ENCODE measurements at regions not wholly inside any gene's neighbourhood (a gene's known extent, or its start where the extent isn't known, plus 50 kb on each side); places are given as distances from the start of the nearest gene placed in this dataset.
A peak's percentile ranks its signal among the peaks of the same experiment; 100 is the strongest.

DNA sequence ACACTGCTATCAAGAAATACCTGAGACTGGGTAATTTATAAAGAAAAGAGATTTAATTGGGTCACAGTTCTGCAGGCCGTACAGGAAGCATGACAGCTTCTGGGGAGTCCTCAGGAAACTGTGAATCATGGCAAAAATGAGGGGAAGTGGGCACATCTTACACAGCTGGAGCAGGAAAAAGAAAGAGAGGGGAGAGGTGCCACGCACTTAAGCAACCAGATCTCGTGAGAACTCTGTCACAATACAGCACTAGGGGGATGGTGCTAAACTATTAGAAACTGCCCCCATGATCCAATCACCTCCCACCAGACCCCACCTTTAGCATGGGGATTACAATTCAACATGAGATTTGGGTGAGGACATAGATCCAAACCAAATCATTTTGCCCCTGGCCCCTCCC, 105.5 kb upstream of the CPLX2 start:
- DNase-seq = no peak

DNA sequence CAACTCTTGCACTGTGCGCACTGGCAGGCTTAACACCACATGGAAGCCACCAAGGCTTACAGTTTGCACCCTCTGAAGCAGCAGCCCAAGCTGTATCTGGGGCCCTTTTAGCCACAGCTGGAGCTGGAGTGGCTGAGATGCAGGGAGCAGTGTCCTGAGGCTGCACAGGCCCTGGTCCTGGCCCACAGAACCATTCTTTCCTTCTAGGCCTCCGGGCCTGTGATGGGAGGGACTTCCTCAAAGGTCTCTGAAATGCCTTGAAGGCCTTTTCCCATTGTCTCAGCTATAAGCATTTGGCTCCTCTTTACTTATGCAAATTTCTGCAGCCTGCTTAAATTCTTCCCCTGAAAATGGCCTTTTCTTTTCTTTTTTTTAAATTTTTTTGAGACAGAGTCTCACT, 104.4 kb upstream of the CPLX2 start:
- no peak for DNase-seq

DNA sequence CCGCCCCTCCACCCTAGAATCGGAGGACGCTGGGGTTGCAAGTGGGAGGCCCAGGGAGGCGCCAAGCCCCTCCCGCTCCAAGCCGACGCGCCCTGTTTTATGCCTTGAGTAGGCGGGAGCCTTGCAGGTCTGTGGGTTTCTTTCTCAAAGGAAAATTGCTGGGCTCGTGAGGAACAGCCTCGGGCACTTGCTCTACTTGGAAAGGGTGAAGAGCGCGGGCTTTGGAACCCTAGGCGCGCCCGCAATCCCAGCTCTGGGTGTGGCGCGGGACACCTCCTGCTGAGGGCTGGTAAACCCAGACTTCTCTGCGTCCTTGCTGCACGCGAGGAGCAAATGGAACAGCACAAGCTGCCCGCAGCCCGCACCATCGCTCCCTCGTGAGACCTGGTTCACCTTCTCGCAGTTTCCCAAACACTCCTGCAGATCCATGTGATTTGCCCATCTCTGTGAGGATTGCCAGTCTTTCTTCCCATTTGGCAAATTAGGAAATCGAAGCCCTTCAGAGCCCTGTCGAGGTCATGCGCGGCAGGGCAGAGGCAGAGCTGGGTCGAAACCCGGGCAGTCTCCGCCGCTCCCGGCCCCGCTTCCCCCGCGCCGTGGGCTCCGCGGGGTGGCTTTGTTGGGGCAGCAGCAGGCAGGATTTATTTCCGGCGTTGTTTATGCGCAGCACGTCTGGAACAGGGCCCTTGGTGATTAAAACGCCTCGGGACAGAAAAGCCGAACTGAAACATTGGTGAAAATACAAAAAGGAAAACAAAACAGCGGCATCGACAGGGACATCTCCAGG, 98.4 kb upstream of the CPLX2 start:
- peak in 1 of 56 donors; percentile 20 for DNase-seq

DNA sequence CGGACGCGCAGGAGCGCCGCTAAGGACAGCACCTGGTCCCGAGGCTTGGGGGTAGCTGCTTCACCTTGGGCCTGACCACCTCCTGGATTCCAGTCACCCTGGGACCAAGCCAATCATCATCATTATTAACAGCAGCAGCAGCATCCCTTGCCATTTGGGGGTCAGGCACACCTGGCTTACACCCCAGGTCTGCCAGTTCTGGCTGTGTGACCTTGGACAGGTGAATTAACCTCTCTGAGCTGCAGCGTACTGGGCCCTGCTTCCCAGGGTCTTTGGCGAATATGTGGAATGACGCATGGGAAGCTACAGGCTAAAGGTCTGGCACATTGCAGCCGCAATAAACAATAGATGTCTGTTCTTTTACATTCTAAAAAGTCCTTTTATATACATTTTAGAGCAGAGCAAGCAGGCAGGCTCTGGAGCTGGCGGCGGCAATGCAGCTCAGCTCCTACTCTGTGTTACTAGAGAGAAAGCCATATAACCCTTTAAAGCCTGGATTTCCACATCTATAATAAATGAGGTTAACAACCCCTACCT, 97.8 kb upstream of the CPLX2 start:
- DNase-seq = no peak

DNA sequence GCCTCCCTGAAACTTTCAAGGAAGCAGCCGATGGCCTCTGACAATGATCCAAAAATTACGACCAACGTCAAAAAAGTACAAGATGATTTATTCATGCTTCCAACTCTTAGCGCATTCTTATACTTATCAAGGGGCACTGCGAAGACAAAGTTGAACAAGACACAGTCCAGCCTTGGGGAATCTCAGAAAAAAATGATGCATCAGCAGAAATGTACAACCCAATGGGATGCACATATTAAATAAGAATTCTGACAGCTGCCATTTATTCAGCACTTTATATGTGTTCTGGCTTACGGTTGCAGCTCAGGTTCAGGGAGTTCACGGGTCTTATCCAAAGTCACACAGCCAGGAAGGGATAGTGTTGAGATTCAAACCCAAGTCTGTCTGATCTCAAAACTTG, 96.0 kb upstream of the CPLX2 start:
- DNase-seq = no peak

DNA sequence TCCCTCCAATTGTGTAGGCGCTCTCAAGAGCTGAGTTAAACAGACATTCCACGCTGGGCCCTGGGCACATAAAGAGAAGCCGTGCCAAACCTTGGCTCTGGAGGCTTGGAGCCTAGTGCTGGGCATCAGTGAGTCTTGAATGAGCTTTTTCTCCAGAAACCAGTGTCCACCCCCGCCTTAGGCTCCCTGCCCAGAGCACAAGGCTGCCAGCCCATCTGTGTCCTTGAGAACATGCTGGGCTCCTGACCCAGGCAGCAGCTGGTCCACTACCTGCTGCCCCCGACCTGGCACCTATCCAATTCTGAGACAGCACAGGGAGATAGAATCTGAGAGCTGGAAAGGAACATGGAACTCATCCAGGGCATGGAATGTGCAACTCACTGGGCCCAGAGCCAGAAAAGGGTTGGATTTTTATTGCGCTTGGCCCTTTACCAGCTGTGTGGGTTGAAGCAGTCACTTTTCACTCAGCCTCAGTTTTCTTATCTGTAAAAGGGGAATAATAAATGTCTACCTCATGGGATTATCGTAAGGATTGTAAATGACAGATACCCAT, 92.4 kb upstream of the CPLX2 start:
- DNase-seq = peak in 25 of 56 donors; percentile 16 to 63 (median 42)

DNA sequence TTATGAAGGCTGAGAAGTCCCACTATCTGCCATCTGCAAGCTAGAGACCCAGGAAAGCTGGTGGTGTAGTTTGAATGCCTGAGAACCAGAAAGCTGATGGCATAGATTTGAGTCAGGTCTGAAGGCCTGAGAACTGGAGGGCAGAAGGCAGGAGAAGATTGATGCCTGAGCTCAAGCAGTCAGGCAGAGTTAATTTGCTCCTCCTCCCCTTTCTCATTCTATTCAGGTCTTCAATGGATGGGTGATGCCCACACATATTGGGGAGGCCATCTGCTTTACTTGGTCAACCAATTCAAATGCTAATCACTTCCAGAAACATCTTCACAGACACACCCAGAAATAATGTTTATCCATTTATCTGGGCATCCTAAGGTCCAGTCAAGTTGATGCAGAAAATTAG, 87.6 kb upstream of the CPLX2 start:
- DNase-seq = no peak

DNA sequence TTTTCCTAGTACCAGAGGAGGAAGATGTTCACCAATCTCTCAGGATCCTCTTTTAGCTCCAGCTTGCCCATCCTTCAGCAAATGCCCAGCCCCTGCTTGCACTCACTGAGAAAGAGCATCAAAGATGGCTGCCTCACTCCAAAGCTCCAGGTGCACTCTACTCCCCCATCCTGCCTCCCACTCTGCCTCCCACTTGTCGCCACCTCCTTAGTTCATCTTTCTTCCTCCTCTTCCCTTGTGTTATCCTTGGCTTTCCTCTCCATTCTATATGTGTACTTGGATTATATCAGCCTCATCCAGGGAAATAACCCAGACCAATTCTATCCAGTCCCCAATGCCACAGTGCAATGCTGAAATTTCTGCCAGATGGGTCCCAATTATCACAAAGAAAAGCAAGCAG, 87.1 kb upstream of the CPLX2 start:
- no peak for DNase-seq

DNA sequence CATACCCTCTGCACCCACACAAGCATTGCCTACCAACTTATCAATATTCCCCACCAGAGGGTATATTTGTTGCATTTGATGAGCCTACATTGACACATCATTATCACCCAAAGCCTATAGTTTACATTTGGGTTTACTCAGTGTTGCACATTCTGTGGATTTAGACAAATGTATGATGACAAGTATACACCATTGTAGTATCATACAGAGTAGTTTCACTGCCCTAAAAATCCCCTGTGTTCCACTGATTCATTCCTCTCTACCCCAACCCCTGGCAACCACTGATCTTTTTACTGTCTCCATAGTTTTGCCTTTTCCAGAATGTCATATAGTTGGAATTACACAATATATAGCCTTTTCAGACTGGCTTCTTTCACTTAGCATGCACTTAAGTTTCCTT, 85.7 kb upstream of the CPLX2 start:
- no peak for DNase-seq

DNA sequence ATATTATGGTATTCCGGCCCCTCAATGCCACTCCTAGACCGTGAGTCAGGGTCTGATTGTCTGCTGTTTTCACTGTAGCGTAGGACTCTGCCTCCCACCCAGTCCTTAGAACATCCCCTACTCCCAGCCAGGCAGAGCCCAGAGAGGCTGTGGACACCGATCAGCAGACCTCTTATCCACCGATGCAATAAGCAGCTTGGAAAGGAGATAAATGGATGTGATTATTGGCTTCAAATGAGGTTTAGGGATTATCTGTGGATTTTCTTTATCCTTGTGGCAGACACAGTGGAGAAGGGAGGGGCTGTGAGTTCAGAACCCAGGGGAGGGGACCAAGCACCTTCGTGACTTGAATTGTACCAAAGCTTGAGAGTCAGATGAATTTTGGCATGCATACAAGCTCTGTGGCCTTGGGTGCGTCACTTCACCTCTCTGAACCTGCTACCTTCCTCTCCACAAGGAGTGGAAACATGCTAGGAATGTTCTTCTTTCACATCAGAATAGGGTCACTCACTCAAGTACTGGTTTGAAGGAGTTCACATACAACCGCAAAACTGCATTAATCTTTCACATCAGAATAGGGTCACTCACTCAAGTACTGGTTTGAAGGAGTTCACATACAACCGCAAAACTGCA, 83.1 kb upstream of the CPLX2 start:
- DNase-seq = no peak

DNA sequence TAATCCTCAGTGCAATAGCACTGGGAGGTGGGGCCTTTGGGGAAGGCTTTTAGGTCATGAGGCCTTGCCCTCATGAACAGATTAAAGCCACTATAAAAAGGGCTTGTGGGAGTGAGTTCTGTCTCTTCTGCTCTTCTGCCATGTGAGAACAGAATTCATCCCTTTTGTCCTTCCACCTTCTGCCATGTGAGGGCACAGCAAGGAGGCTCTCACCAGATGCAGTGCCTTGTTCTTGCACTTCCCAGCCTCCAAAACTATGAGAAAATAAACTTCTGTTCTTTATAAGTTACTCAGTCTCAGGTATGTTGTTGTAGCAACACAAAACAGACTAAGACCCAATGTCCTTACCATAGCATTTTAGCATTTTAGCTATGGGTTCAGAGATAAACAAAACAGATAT, 81.7 kb upstream of the CPLX2 start:
- DNase-seq = no peak

DNA sequence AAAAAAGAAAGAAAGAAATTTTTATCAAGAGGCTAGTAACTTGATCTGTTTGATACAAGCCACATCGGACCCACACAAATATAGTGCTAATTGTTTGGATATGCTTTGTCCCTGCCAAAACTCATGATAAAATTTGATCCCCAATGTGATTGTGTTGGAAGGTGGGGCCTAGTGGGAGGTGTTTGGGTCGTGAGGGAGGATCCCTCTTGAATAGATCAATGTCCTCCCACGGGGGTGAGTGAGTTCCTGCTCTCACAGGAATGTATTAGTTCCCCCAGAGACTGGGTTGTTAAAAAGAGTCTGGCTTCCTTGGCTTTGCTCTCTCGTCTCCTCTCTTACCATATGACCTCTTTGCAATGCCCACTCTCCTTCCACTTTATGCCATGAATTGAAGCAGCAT, 80.6 kb upstream of the CPLX2 start:
- DNase-seq = no peak

DNA sequence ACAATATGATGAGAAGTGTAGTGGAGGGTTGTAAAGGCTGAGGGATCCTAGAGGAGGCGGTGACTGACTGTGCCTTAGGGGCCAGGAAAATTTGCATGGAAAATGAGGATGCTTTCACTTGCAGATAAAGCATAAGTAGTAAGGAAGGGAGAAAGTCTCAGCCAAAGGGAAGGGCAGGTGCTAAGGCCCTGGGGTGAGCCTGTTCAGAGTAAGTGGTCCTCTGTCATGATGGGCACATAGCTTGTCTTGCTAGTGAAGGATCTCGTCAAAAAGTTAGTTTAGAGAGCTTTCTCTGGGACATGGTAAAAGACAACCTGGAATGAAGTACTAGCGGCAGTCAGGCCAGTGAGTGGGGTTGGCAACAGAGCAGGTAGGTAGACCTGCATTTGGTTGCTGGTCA, 75.4 kb upstream of the CPLX2 start:
- DNase-seq = no peak

DNA sequence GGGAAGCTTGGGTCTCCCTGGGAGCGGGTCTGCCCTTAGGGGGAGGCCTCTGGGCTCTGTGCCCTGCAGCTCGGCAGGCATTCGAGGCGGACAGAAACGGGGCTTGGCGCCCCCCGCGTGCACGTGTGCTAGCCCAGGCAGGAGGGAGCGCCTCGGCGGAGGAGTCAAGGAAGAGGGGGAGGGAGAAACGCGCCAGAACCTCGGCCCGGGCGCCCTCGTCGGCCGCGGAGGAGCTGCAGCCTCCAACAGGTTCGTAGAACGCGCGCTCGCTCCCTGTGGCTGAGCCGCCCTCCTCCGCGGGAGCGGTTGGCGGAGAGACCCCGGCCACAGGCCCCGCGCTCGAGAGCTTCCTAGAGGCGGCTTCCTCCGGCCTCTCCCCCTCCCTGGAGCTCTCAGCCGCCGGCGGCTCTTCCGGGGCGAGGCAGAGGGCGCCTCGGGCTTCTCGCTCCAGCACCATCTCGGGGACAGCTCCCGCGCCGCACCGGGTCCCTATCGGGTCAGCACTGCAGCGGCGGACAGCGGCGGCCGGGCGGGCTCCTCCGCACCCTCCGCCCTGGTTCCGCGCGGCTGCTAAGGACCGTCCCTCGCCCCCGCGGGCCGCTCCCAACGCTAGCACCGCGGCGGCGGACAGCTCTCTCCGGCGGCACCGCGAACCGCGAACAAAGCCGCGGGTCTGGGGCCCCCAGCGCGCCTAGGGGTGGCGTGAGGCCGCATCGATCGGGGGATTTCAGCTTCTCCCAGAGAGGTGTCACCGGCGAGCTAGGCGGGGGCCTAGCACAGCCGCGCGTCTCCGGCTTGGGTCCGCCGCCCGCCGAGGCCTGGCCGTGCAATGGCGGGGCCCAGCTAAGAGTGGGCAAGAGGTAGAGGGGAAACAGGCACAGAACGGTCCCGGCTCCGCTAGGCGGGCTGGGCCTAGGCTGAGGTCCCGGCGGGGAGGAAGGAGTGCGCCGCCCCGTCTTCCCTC, 74.6 kb upstream of the CPLX2 start:
- peak in 38 of 56 donors; percentile 11 to 77 (median 51) for DNase-seq

DNA sequence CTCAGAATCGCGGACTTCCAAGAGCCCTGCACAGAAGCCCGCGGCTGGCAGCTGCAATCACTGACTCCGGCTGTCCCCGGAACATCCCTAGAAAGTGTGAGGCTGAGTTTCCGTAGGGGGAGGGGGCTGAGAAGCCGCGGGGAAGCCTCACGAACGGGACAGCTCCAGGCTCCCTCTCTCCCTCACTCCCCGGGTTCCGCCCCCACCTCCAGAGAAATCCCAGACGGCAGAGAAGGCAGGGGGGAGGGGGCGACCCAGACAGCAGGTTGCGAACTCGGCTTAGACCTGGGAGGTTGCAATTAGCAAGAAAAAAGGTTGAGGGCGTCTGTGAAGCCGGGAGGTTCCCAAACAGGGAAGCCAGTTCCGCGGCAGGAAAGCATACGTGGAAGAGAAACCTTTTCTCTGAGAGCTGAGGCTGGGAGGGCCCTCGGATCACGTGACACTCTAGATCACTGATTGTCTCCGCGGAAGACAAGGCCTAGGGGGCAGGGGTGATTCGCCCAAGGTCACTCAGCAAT, 73.8 kb upstream of the CPLX2 start:
- DNase-seq = peak in 7 of 56 donors; percentile 28 to 67 (median 36)

DNA sequence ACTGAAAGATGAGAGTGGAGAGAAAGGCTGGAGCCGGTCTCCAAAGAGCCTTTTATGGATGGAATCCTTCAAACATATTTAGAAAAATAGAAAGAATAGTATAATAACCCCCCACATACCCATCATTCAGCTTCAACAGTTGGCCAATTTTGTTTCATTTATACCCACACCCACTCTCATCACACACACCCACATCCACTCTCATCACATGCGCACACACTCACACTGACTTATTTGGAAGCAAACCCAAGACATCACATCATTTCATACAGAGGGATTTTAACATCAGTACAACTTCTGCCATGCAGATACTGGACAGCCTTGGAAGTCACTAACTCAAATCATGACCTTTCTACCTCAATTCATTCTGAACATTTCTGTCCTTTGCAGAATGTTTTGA, 72.8 kb upstream of the CPLX2 start:
- DNase-seq = peak in 4 of 56 donors; percentile 10 to 26 (median 20)

DNA sequence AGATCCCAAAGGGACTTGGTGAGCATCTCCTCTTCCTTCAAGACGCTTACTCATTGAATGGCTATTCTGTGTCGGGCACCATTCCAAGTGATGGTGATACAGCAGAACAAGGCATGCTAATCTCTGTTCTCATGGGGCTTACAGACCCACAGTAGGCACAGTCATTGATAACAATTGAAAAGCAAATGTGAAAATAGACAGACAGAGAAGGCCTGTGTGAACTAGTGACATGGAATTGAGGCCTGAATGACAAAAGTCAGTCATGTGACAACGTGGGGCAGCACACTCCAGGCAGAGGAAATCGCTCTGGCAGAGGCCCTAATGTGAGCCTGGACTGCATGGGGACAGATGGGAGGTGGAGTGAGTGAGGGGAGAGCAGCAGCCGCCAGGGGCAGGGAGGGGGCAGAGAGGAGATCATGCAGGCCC, 70.7 kb upstream of the CPLX2 start:
- peak in 6 of 56 donors; percentile 17 to 50 (median 31) for DNase-seq

DNA sequence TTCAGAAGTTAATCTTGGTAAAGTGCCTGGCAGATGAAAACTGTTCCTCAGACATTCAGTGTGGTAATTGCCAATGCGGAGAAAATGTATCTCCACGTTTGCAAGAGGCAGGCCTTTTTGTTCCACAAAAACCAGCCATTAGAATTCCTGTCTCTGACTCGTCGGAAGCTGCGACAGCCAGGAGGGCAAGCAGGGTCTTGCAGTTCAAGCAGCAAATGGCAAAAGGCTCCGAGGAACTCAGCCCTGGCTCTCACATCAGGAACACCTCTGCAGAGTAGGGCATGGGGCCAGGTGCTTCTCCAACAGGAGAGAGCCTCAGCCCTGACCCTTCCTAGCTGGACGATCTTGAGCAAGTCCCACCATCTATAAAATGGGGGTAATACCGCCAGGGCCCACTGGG, 69.0 kb upstream of the CPLX2 start:
- no peak for DNase-seq

DNA sequence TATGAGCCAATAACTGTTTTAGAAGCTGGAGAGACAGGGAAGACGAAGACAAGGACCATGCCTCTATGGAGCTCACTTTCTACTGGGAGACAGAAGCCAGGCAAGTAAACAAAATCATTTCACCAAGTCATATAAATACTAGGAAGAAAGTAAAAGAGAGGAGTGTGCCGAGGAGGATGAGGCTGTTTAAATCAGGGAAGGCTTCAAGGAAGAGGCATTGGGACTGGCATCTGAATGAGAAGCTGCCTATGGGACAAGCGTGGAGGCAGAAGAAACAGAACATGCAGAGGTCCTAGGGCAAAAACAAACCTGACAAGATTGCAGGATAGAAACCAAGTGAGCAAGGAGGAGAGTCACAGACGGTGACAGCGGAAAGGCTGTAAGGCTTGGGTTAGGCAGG, 68.1 kb upstream of the CPLX2 start:
- DNase-seq = no peak

DNA sequence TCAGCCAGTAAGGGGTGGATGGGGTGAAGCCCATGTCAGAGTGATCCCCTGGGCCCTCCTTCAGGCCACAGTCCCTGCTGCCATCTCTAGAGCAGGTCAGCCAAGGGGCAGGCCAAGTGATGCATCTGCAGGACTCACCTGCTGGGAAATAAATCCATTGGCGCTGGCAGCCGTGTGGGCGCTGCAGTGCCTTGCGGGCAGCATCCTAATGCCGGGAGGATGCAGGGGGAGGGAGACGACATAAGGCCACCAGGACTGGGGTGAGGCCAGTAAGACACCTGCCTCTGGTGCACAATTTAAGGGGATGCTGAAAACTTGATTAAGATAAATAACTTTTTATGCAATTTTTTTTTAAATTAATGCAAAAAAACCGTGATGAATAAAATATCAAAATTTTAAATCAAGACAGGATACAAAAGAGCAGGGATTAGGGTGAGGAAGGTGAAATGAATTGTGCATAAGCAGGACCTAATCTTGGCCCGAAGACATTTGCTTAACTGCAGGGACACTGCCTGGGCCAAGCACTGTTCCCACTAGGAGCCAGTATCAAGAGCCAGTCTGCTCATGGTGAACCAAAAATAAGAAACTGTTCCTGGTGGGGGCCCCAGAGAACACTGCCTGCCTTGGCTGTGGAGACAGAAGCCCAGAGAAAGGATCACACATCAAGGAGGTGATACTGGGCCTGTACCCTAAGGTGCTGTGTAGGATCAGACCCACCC, 67.5 kb upstream of the CPLX2 start:
- no peak for DNase-seq
